Right cardiac atrium (tissue), 5 donors: ENCODE measurements at regions not wholly inside any gene's neighbourhood (a gene's known extent, or its start where the extent isn't known, plus 50 kb on each side); places are given as distances from the start of the nearest gene placed in this dataset.
"Not testable (repeated sequence)": the region's sequence is repeated elsewhere in the genome, so short reads cannot be mapped to it uniquely, and the experiment has no call there.

Experiments used
- ATAC-seq, 2 donors: fragments of 200-7000 bp; cut with Tn5 transposase; one replicate each; pipeline versions ENCODE4 v1.8.0 to v1.9.1; 2020; ENCODE audit warnings: moderate library complexity in 2 of 2, mild to moderate bottlenecking in 1 of 2
- DNase-seq, 3 donors: peaks; one replicate each; pipeline ENCODE4 v3.0.0-alpha.2; 2020
- H3K27ac ChIP-seq: one replicate; pipeline ENCODE4 v1.5.1; 2013; ENCODE audit warnings: mild to moderate bottlenecking, low read length, control low read depth, moderate library complexity
- H3K27me3 ChIP-seq: one replicate; pipeline ENCODE4 v1.6.1; 2013; ENCODE audit not compliant: control insufficient read depth, insufficient read depth
- H3K4me1 ChIP-seq: one replicate; pipeline ENCODE4 v1.6.1; 2013; ENCODE audit warnings: low read length; ENCODE audit not compliant: control insufficient read depth, insufficient read depth
- H3K4me3 ChIP-seq: one replicate; pipeline ENCODE4 v1.5.1; 2013; ENCODE audit warnings: low read length, control low read depth
- H3K9me3 ChIP-seq: one replicate; pipeline ENCODE4 v1.6.1; 2013; ENCODE audit warnings: low read length; ENCODE audit not compliant: control insufficient read depth
- WGBS: extraction: QIAGEN DNeasy Blood & Tissue Kit; methylation state at CpG from one replicate; pipeline ENCODE4 v1.1.7; 2013; 5-methylcytosine and 5-hydroxymethylcytosine counted together
- intact Hi-C, 4 donors: fragments of 100-400 bp; cut with DNase I; formaldehyde crosslinking; loops; one replicate each; pipeline versions ENCODE4 v1.11.0 to v1.14.0; 2022 to 2023
- donor health status: healthy with polysubstance abuse.
- donor health status: DM: no; HTN: yes; CAD: no.
- donor health status: DM: no; HTN: no; CAD: no.
- donor health status: DM: no; HTN: yes; CAD: no; lungs with severe emphysema.
- donor health status: DM: yes; HTN: yes; CAD: no.

DNA sequence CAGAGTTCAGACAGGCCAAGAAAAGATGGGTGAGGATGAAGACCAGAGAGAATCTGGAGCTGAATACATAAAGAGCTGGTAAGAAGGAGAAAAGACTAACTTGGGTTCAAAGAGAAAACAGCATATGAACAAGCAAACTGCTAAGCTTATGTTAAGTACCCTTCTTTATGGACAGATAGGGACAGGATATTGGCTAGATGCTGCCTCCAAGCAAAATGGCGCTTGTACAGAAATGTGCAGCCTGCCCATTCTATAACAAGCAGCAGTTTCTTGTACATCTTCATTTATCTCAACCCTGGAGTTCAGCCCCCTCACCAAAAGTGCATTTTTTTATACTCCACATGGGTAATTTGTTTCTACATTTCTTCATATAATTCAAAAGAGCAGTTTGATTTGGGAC lies 184.5 kb downstream of the RMST start:
- no peak overlapping the region for H3K27ac ChIP-seq

GRCh38 chr12:97650242-97650641 lies 187.6 kb downstream of the RMST start:
- 45% methylated on average over 2 of the region's 2 CpGs for WGBS
- DNase-seq (no peak), ATAC-seq (no peak)
- H3K27ac ChIP-seq = no peak overlapping the region
- H3K4me3 ChIP-seq = no peak overlapping the region
- no peaks in the 10 kb centered on the region for H3K27me3 ChIP-seq
- intact Hi-C loops = no loop called here
- no peaks in the 10 kb centered on the region for H3K4me1 ChIP-seq
- no peaks in the 10 kb centered on the region for H3K9me3 ChIP-seq

More for the DNA sequence above, 184.5 kb downstream of the RMST start:
- Histone ChIP-seq H3K9me3 (no peaks in the 10 kb centered on the region), H3K4me1 (no peaks in the 10 kb centered on the region), H3K27me3 (no peaks in the 10 kb centered on the region), H3K4me3 (no peak overlapping the region)
- intact Hi-C loops = no loop called here
- 85% methylated on average over 1 of the region's 1 CpG for WGBS
- DNase-seq (no peak), ATAC-seq (no peak)

DNA sequence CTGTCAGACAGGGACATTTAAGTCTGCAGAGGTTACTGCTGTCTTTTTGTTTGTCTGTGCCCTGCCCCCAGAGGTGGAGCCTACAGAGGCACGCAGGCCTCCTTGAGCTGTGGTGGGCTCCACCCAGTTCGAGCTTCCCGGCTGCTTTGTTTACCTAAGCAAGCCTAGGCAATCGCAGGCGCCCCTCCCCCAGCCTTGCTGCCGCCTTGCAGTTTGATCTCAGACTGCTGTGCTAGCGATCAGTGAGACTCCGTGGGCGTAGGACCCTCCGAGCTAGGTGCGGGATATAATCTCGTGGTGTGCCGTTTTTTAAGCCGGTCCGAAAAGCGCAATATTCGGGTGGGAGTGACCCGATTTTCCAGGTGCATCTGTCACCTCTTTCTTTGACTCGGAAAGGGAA lies 193.9 kb downstream of the RMST start:
- H3K4me3 ChIP-seq, H3K9me3 ChIP-seq, ATAC-seq, H3K27ac ChIP-seq, H3K27me3 ChIP-seq, DNase-seq, H3K4me1 ChIP-seq, intact Hi-C loops: not testable (repeated sequence)
- WGBS = 88% methylated on average over 18 of the region's 19 CpGs

GRCh38 chr12:97659117-97659880 lies 196.7 kb downstream of the RMST start:
- Histone ChIP-seq H3K4me1 (no peaks in the 10 kb centered on the region), H3K4me3 (no peak overlapping the region), H3K27ac (no peak overlapping the region), H3K27me3 (no peaks in the 10 kb centered on the region), H3K9me3 (no peaks in the 10 kb centered on the region)
- 54% methylated on average over 3 of the region's 3 CpGs for WGBS
- ATAC-seq (no peak), DNase-seq (no peak)
- intact Hi-C loops = no loop called here

DNA sequence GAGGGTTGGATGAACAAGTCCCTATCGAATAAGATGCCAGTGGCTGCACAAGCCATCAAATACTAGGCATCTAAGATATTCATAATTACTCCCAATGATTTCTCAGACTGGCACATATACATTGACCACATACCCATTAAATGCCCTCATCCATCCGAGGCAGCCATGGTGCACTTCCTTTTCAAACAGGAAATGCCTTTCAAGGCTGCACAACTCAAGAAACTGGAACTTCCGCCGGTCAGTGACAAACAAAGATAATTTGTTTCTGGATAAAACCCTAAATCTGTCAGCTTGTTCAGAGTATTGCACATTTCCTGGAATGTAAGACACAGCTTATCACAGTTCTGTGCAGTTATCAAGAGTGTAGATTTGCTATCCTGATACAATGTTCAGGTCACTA lies 203.7 kb downstream of the RMST start:
- H3K27ac ChIP-seq = no peak overlapping the region
- no peak overlapping the region for H3K4me3 ChIP-seq
- no peaks in the 10 kb centered on the region for H3K9me3 ChIP-seq
- intact Hi-C loops = no loop called here
- H3K27me3 ChIP-seq = no peaks in the 10 kb centered on the region
- WGBS = 45% methylated on average over 4 of the region's 4 CpGs
- ATAC-seq (no peak), DNase-seq (no peak)
- no peaks in the 10 kb centered on the region for H3K4me1 ChIP-seq

DNA sequence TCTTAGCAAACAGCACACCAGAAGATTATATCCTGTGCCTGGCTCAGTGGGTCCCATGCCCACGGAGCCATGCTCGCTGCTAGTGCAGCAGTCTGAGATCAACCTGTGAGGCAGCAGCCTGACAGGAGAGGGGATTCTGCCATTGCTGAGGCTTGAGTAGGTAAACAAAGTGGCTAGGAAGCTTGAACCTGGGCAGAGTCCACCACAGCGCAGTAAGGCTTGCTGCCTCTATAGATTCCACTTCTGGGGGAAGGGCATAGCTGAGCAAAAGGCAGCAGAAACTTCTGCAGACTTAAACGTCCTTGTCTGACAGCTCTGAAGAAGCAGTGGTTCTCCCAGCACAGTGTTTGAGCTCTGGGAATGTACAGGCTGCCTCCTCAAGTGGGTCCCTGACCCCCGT lies 210.3 kb downstream of the RMST start:
- 65% methylated on average over 5 of the region's 5 CpGs for WGBS
- Histone ChIP-seq H3K27me3 (no peaks in the 10 kb centered on the region), H3K4me3 (no peak overlapping the region), H3K4me1 (no peaks in the 10 kb centered on the region), H3K27ac (no peak overlapping the region), H3K9me3 (no peaks in the 10 kb centered on the region)
- intact Hi-C loops = no loop called here
- DNase-seq (no peak), ATAC-seq (no peak)

DNA sequence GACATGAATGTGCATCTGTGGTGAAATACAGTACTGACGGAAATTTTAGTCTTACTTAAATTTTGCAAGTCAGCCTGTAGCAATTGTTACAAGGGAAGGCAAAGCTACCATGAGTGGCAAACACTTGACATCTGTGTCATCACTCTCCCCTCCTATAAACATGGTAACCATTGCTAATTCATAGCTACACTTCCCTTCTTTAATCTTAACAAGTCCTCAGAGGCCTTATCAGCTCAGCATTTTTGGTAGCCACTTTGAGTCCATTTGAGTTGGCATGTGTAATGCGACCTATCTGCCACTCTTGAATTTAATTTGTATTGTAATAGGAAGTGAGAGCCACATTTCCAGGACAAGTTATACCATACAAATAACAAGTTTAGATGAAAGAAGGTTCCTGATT lies 218.1 kb downstream of the RMST start:
- 64% methylated on average over 2 of the region's 2 CpGs for WGBS
- Histone ChIP-seq H3K4me1 (no peaks in the 10 kb centered on the region), H3K4me3 (no peak overlapping the region), H3K9me3 (no peaks in the 10 kb centered on the region), H3K27ac (no peak overlapping the region), H3K27me3 (no peaks in the 10 kb centered on the region)
- DNase-seq = no peak
- no peak for ATAC-seq
- intact Hi-C loops = no loop called here

DNA sequence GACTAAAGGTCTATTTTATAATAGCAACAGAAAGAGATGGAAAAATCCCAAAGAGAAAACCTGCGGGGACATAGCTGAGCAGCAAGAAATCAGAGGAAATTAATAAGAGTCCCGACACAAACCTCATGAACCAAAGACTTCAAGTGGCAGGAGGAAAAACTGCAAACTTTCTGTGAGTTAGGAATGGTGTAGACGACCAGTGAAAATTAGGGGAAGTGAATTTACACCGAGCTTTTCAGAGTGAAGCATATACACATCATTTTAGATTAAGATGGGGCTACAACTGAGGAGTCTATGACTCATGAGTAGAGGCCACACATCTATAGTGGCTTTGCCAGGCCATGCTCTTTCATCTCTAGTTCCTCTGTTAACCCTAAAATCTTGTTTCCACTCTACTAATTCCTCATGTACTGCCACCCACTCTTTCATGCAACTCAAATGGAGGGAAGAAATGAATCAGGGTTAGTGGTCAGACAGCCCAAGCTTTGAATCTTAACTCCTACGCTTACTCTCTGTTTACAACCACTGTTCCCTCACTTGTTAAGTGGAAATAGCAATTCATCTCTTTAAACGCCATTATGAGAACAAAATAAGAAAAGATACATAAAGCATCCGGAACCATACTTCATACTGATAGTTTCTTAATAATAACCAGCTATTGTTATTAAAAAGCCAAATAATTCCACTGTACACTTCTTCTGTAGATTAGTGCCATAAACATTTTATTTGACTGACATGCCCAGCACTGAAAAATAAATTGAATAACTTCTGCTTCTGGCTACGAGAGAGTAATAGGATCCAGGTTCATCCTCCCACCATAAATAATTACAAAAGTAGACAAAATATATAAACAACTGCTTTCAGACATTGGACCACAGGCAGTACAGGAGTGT lies 219.3 kb downstream of the RMST start:
- H3K4me3 ChIP-seq = no peak overlapping the region
- no peaks in the 10 kb centered on the region for H3K4me1 ChIP-seq
- 81% methylated on average over 8 of the region's 8 CpGs for WGBS
- H3K27ac ChIP-seq = no peak overlapping the region
- H3K27me3 ChIP-seq = no peaks in the 10 kb centered on the region
- intact Hi-C loops = no loop called here
- no peak for ATAC-seq
- no peaks in the 10 kb centered on the region for H3K9me3 ChIP-seq
- DNase-seq = no peak

- no peaks in the 10 kb centered on the region for H3K4me1 ChIP-seq
- intact Hi-C loops = no loop called here
- H3K4me3 ChIP-seq = no peak overlapping the region
- H3K9me3 ChIP-seq = no peaks in the 10 kb centered on the region
- H3K27me3 ChIP-seq = no peaks in the 10 kb centered on the region
- DNase-seq (no peak), ATAC-seq (no peak)
- H3K27ac ChIP-seq = no peak overlapping the region
Observed at GRCh38 chr12:97685360-97685759, 222.8 kb downstream of the RMST start.

DNA sequence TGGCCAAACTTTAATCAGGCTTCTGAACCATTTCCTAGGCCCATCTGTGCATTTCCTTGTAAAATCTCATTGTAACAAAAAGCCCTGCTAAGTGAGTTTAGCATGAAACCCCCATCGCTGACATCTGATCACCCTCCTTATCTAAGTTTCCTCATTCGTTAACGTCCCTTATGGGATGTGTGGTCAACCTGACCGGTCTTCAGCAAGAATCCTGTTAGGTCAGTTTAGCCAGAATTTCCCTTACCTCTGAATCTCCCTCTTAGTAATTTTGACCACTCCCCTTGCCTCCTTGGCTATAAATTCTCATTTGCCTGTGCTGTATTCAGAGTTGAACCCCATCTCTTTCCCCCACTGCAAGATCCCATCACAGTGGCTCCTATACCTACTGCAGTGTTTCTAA lies 239.3 kb downstream of the RMST start:
- WGBS = 46% methylated on average over 4 of the region's 4 CpGs

DNA sequence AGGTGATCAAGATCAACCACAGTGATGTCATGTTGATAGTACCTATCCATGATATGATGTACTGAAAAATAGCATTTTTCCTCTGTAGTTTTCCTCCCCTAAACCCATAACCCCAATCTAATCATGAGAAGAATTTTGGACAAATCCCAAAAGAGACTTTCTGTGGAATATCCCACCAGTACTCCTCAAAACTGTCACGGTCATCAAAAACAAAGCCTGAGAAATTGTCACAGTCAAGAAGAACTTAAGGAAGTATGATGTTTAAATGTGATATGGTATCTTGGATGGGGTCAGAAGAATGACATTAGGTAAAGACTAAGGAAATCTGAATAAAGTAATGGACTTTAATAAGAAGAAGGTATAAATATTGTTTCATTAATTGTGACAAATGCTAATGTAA lies 248.8 kb downstream of the RMST start:
- intact Hi-C loops = no loop called here
- WGBS = 66% methylated on average over 1 of the region's 1 CpG
- no peaks in the 10 kb centered on the region for H3K4me1 ChIP-seq
- no peak overlapping the region for H3K4me3 ChIP-seq
- no peaks in the 10 kb centered on the region for H3K9me3 ChIP-seq
- DNase-seq (no peak), ATAC-seq (no peak)
- H3K27me3 ChIP-seq = no peaks in the 10 kb centered on the region
- no peak overlapping the region for H3K27ac ChIP-seq

More for the DNA sequence above, 239.3 kb downstream of the RMST start:
- no peak for ATAC-seq
- no peaks in the 10 kb centered on the region for H3K4me1 ChIP-seq
- DNase-seq = no peak
- H3K27me3 ChIP-seq = no peaks in the 10 kb centered on the region
- no peaks in the 10 kb centered on the region for H3K9me3 ChIP-seq
- intact Hi-C loops = no loop called here
- no peak overlapping the region for H3K4me3 ChIP-seq
- no peak overlapping the region for H3K27ac ChIP-seq
